NCI-H748 (cell line): ENCODE measurements at regions not wholly inside any gene's neighbourhood (a gene's known extent, or its start where the extent isn't known, plus 50 kb on each side); places are given as distances from the start of the nearest gene placed in this dataset.

ENCODE experiments used
- DNase-seq: peaks from one replicate; lab custom pipeline; 2025; ENCODE audit not compliant: unreplicated experiment; lab: John Stamatoyannopoulos, UW

DNA sequence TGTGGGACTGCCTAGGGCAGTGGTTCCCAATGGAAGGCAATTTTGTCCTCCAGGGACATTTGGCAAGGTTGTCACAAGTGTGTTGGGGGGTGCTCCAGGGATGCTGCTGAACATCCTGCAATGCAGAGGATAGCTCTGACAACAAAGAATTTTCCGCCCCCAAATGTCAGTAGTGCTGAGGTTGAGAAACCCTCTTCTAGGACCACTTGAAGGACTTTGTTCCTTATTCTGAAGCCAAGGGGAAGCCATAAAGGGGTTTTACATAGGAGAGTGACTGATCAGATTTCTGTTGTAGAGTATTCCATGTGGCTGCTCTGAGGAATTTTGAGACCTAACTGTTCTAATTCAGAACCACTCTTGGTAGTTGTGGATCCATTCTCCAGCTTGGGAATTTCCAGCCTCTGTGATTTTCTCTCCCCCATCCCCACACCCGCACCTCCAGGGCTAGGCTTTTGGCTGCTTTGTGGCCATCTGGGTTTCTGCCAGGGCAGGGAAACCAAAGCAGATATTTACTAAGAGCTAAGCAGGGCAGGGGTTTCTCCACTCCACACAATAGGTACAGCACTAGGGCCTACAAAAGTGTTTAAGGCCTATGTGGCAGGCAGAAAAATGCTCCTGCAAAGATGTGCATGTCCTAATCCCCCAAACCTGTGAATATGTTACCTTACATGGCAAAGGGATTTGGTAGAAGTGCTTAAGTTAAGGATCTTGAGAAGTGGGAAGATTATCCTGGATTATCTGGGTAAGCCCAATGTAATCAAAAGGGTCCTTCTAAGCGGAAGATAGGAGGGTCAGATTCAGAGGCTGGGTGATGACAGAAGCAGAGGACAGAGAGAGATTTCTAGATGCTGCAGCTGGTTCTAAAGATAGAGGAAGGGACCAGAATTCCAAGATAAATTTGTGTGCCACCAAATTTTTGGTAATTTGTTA is 135.4 kb downstream of the TMEM17 start:
- no peak for DNase-seq

DNA sequence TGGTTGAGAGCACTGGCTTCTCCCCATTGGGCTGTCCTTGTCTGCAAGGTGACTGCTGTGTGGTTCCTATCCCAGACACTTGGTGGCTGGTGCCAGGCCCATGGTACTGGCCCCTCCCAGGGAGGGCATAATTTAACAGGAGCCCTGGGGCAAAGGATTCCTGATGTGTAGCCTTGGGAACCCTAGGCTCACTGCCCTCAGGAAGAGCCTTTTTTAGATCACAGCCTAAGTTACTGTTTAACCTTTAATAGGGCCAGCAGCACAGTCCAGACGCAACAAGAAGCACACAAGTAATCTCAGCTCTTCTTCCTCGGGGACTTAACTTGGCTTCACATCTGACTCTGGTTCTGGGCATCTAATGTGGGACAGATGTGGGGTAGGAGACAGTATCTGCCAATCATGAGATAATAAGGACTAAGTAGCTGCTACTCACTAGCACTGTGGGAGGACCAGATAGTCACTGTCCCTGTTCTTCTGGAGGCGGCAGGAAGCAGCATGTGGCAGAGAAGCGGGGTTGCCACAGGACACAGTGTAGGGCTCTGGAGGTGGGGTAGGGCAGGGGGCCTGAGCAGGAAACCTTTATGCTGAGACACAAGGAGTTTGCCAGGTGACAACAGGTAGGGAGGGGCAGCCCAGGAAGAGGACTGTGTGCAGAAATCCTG is 136.3 kb downstream of the TMEM17 start:
- no peak for DNase-seq

GRCh38 chr2:62364791-62365528 is 141.0 kb downstream of the TMEM17 start:
- no peak for DNase-seq

DNA sequence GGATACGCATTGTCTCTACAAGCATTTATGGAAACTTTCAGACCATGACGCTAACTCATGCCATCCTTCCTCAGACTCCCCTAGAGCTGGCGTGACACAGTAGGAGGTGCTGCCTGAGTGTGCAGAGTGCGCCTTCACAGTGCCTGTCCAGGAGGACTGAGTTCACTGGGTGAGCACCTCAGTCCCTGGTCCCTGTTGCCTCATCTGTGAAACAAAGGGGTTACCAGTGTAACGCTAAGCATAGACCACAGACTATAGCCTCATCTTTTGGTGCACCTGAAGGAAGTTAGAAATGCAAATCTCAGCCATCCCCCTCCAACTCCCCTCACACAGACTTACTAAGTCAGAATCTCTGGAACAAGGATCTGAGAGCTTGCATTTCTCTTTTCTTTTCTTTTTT is 142.8 kb downstream of the TMEM17 start:
- no peak for DNase-seq

DNA sequence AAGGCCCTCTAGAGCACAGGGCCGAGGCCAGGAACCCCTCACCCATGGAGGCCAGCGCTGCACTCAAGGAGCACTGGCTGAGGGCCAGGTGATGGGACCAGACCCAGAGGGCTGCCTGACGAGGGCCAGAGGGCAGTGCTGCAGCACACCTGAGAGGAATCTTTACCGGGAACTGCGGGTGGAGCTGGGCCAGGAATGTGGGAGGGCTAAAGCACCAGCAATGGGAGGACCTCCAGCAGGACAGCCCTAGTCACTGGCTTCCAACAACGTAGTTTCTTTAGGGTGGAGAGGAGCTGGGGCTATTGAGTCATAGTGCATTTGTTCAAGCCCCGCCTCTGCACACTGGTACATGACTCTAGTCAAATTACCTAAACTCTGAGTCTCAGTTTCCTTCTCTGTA is 143.4 kb downstream of the TMEM17 start:
- no peak for DNase-seq

- DNase-seq, result no peak
Measured at GRCh38 chr2:62361964-62362363, 144.0 kb downstream of the TMEM17 start.

- peak; percentile 70 for DNase-seq
Measured at GRCh38 chr2:62354771-62355561, 151.0 kb downstream of the TMEM17 start.

DNA sequence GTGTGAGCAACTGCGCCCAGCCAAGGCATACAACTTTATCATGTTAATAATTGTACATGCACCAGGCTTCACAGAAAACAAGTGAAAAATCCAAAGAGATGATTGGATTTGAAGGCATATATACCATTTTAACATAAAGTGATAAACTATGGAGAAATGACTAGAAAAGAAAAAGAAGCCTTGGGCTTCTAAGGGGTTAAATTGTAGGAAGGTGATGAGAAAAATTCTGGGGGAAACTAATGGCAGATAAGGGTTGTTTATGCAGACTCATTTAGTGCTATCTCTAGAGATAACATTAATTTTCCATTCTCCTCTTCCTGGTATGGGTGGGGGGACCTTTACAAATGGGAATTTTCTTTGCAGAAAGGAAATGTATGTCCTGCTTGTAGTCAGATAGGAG is 154.0 kb downstream of the TMEM17 start:
- DNase-seq, result no peak

GRCh38 chr2:62349788-62350187 is 153.9 kb downstream of the B3GNT2 start:
- no peak for DNase-seq

DNA sequence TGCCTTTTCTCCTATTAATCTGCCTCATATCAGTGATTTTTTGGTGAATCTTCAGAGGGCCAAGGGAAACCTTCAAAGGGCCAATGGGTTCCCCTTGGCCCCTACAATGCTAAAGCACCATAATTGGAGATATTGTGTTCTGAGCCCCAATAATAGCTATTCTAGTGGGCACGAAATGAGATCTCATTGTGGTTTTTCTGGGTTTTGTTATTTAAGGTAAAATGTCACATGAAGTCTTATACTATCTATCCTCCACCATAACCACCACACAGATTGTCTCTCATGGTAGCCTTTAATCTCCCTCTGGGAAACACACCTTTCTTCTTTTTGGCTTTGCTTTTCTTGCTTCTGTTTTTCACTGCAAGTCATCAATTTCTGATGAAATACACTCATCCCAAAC is 152.8 kb downstream of the B3GNT2 start:
- no peak for DNase-seq

DNA sequence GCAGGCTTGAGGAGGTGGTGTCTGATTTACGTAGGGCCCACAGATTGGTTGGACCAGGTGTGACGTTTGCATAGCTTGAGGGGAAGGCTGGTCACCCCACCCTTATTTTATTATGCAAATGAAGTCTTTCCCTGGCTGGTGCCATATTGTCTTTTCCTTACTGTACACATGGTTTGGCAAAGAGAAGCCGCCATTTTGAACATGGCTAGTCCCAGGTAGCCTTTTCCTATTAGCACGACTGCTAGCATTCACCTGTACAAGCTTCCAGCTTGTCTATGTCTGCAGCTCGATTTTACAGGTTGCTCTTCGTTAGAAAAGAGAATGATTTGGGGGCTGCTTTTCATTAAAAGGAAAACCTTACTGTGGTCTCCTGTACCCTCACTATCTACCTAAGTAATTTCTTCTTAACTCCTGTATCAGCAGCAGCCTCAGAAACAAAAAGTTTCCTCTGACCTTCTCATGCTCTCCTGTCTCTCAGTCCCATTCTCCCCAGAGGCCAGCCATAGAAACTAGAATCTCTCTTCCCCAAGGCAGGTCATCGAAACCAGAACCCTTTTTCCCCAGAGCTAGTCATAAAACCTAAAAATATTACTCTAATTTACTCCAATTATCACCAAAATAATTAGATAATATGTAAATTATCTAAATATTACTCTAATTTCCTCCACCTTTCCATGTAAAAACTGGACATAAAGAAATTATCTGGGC is 151.8 kb downstream of the B3GNT2 start:
- DNase-seq, result no peak

DNA sequence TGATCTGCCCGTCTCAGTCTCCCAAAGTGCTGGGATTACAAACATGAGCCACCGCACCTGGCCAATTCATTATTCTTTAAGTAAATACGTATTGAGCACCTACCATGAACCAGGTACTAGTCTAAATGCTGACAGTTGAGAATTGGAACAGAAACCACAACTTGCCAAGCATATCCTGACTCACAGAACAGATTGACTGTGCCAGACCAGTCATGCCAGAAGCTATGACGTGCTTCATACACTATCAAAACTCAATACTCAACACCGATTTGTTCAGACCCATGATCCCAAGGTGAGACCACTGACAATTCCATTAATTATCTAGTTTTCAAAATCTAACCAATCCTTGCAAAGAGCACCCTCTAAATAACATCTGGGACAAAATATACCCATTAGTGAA is 148.6 kb downstream of the B3GNT2 start:
- DNase-seq, result no peak

DNA sequence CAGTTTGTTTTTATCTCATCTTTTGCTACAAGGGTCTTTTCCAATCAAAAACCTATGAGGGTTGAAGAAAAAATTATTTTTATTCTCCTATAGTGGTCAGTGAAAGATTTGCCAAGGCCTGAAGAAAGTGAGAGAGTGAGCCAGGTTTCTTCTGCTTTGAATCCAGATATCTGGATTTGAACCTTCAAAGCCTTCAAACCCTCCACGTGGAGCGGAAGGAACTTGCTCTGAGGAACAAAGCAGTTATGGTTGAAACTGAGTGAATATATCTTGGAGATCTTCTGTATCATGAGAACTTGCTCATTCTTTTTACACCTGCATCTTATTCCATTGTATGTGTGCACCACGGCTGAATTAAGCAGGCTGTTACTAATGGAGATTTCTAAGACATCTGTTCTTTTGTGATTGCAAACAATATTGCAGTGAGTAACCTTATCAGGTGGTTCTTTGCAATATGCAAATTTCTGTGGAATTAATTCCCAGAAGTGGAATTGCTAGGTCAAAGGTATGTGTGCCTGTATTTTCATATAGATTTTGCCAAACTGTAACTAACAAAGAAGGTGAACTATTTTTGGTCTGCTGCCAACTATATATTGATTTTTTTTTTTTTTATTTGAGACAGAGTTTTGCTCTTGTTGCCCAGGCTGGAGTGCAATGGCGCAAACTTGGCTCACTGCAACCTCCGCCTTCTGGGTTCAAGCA is 147.9 kb downstream of the B3GNT2 start:
- DNase-seq, result peak; percentile 48

DNA sequence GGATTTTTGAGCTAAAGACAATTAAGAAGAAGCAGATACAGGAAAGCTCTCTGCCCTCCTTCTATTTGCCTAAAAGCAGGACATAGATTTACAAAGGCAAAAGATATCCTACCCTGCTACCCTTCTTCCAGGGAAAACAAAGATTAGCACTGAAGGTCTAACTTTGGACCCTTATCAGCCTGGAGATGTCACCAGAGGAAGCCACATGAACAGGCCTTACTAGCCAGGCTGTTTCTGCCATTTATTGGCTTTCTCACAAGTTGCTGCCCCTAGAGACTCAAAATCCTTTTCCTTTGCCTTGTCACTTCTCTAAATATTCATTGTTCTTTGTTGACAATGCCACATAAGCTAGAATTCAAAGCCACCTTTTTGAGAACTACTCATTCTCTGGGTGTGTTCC is 147.3 kb downstream of the B3GNT2 start:
- DNase-seq, result no peak

GRCh38 chr2:62340994-62341484 is 145.1 kb downstream of the B3GNT2 start:
- peak; percentile 80 for DNase-seq

DNA sequence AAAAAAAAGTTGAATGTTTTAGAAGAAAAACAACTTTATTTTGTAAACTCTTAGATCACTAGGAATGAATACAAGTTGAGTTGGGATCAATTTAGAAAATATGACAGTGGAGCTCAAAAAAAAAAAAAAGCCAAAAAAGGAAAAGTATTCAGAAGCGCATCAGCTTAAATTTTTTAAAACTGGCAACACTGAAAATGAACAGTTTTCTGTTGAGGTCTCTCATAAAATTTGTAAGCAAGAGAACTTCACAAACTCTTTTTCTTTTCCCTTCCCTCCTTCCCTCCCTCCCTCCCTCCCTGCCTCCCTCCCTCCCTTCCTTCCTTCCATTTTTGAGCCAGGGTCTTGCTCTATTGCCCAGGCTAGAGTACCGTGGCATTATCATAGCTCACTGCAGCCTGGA is 143.9 kb downstream of the B3GNT2 start:
- no peak for DNase-seq

DNA sequence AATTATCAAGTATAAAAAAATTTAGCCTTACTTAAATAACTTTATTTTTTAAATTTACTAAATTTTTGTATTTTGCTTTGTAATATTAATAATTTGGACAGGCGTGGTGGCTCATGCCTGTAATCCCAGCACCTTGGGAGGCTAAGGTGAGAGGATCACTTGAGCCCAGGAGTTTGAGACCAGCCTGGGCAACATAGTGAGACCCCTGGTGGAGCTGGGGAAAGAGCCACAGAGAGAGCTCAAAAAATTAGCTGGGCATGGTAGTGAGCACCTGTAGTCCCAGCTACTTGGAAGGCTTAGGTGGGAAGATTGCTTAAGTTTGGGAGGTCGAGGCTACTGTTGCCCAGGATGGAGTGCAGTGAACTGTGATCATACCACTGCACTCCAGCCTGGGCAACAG is 143.5 kb downstream of the B3GNT2 start:
- no peak for DNase-seq

- peak; percentile 29 for DNase-seq
Measured at GRCh38 chr2:62338111-62338510, 142.2 kb downstream of the B3GNT2 start.

DNA sequence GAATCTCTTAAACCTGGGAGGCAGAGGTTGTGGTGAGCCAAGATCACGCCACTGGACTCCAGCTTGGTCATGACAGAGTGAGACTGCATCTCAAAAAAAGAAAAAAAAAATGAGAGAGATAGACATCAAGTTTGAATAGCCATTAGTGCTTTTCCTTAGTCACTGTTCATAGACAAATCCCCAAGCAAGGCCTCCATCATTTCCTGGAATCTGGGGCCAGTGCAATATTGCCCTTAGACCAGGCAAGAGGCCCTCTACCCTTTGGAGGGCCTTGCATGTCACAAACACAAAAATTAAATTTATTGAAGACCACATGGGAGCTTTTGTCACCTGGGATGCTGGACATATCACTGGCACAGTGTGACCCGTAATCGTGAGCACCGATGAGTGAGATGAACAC is 141.5 kb downstream of the B3GNT2 start:
- DNase-seq, result no peak

GRCh38 chr2:62335612-62336011 is 139.7 kb downstream of the B3GNT2 start:
- DNase-seq, result no peak
